Neural progenitor cell (in vitro differentiated cells): ENCODE measurements at regions not wholly inside any gene's neighbourhood (a gene's known extent, or its start where the extent isn't known, plus 50 kb on each side); places are given as distances from the start of the nearest gene placed in this dataset.
A peak's percentile ranks its signal among the peaks of the same experiment; 100 is the strongest.

ENCODE experiments used
- DNase-seq: peaks from one replicate; pipeline ENCODE4 v3.0.0-alpha.2; 2016; ENCODE audit warnings: low spot score
- H2AFZ ChIP-seq: fragments of 200-600 bp; sonication (generic); replicated peaks from 2 replicates; pipeline ENCODE4 v1.6.1; 2016; ENCODE audit warnings: antibody characterized with exemption
- H3F3A ChIP-seq: fragments of 200-600 bp; sonication (generic); 2 replicates; pipeline ENCODE4 v1.6.1; 2016; ENCODE audit warnings: antibody characterized with exemption, low read depth
- H3K27ac ChIP-seq: fragments of 200-600 bp; sonication (generic); 2 replicates; pipeline ENCODE4 v1.5.1; 2016; ENCODE audit warnings: mild to moderate bottlenecking
- H3K27me3 ChIP-seq: fragments of 200-600 bp; sonication (generic); 2 replicates; pipeline ENCODE4 v1.6.1; 2016; ENCODE audit warnings: mild to moderate bottlenecking, moderate library complexity
- H3K36me3 ChIP-seq: fragments of 200-600 bp; sonication (generic); 2 replicates; pipeline ENCODE4 v1.5.1; 2016
- H3K4me1 ChIP-seq: fragments of 200-600 bp; sonication (generic); 2 replicates; pipeline ENCODE4 v1.6.1; 2016; ENCODE audit warnings: mixed run types
- H3K4me2 ChIP-seq: fragments of 200-600 bp; sonication (generic); 2 replicates; pipeline ENCODE4 v1.6.1; 2016
- H3K4me3 ChIP-seq: fragments of 200-600 bp; sonication (generic); 2 replicates; pipeline ENCODE4 v1.5.1; 2016
- H3K79me2 ChIP-seq: fragments of 200-600 bp; sonication (generic); 2 replicates; pipeline ENCODE4 v1.6.1; 2016; ENCODE audit warnings: low read depth
- H3K9ac ChIP-seq: fragments of 200-600 bp; sonication (generic); 2 replicates; pipeline ENCODE4 v1.6.1; 2016
- H3K9me3 ChIP-seq: fragments of 200-600 bp; sonication (generic); 2 replicates; pipeline ENCODE4 v1.5.1; 2016; ENCODE audit warnings: low read depth
- H4K20me1 ChIP-seq: fragments of 200-600 bp; sonication (generic); 2 replicates; pipeline ENCODE4 v1.6.1; 2016; ENCODE audit warnings: low read depth
- H3K27ac Mint-ChIP-seq: 3 replicates; pipeline ENCODE4 v1.8.0; 2021; ENCODE audit warnings: mixed read lengths
- H3K27me3 Mint-ChIP-seq: 2 replicates; pipeline ENCODE4 v1.8.0; 2022; ENCODE audit warnings: low read depth, mild to moderate bottlenecking, inconsistent platforms, moderate library complexity, mixed read lengths; ENCODE audit not compliant: insufficient read depth
- H3K36me3 Mint-ChIP-seq: 3 replicates; pipeline ENCODE4 v1.8.0; 2021; ENCODE audit warnings: mixed read lengths
- H3K4me1 Mint-ChIP-seq: 3 replicates; pipeline ENCODE4 v1.8.0; 2021; ENCODE audit warnings: mixed read lengths
- H3K4me3 Mint-ChIP-seq: 3 replicates; pipeline ENCODE4 v1.8.0; 2021; ENCODE audit warnings: mild to moderate bottlenecking, moderate library complexity, mixed read lengths
- H3K9me3 Mint-ChIP-seq: 3 replicates; pipeline ENCODE4 v1.8.0; 2020; ENCODE audit warnings: mixed read lengths
- EZH2 ChIP-seq: fragments of 200-600 bp; sonication (generic); IDR thresholded peaks from 2 replicates; pipeline ENCODE4 v1.6.1; 2017; ENCODE audit warnings: antibody characterized with exemption, mild to moderate bottlenecking, moderate library complexity
- EZH2phosphoT487 ChIP-seq: fragments of 200-600 bp; sonication (generic); IDR thresholded peaks from 2 replicates; pipeline ENCODE4 v1.6.1; 2017; ENCODE audit warnings: antibody characterized with exemption
- TF ChIP-seq, protein P1 (sequence below): fragments of 200-600 bp; sonication (generic); IDR thresholded peaks from 2 replicates; pipeline ENCODE4 v1.5.1; 2017; ENCODE audit warnings: antibody characterized with exemption, mild to moderate bottlenecking

DNA sequence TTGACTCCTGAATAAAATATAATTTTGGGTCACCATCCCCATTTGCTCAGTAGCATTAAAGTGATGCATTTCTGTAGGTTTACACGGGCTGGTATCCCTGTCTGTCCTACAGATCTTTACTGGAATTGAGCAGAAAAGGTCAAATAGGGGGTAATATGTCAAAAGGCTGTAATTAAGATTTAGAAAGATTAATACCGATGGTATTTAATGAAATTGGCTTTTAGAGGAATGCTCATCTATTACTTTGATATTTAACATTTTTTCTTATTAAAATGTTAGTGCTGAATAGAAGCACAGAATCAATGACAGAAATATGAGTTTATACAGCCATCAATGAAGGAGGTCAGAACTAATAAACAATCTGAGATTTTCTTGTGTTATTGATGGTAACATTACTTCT is 1762.2 kb upstream of the WWC1 start:
- Histone ChIP-seq H4K20me1 (no peaks in the 10 kb centered on the region), H3K27ac (no peak overlapping the region), H3K4me1 (peaks cover 2% of the 10 kb centered on the region), H3K79me2 (no peaks in the 10 kb centered on the region), H3K9ac (no peak overlapping the region), H3K4me3 (no peak overlapping the region), H2AFZ (peak overlapping the region; percentile 55), H3F3A (no peaks in the 10 kb centered on the region), H3K4me2 (no peak overlapping the region), H3K27me3 (no peaks in the 10 kb centered on the region), H3K36me3 (no peaks in the 10 kb centered on the region), H3K9me3 (no peaks in the 10 kb centered on the region)
- no peak overlapping the region for H3K4me3 Mint-ChIP-seq
- peaks cover 6% of the 10 kb centered on the region for H3K4me1 Mint-ChIP-seq
- no peak for DNase-seq
- H3K36me3 Mint-ChIP-seq = no peaks in the 10 kb centered on the region
- no peak overlapping the region for H3K27ac Mint-ChIP-seq
- H3K27me3 Mint-ChIP-seq = no peaks in the 10 kb centered on the region
- TF ChIP-seq EZH2phosphoT487 (no peak), EZH2 (no peak)
- TF ChIP-seq, protein P1, sequence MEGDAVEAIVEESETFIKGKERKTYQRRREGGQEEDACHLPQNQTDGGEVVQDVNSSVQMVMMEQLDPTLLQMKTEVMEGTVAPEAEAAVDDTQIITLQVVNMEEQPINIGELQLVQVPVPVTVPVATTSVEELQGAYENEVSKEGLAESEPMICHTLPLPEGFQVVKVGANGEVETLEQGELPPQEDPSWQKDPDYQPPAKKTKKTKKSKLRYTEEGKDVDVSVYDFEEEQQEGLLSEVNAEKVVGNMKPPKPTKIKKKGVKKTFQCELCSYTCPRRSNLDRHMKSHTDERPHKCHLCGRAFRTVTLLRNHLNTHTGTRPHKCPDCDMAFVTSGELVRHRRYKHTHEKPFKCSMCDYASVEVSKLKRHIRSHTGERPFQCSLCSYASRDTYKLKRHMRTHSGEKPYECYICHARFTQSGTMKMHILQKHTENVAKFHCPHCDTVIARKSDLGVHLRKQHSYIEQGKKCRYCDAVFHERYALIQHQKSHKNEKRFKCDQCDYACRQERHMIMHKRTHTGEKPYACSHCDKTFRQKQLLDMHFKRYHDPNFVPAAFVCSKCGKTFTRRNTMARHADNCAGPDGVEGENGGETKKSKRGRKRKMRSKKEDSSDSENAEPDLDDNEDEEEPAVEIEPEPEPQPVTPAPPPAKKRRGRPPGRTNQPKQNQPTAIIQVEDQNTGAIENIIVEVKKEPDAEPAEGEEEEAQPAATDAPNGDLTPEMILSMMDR = no peak
- H3K9me3 Mint-ChIP-seq = peaks cover 2% of the 10 kb centered on the region

DNA sequence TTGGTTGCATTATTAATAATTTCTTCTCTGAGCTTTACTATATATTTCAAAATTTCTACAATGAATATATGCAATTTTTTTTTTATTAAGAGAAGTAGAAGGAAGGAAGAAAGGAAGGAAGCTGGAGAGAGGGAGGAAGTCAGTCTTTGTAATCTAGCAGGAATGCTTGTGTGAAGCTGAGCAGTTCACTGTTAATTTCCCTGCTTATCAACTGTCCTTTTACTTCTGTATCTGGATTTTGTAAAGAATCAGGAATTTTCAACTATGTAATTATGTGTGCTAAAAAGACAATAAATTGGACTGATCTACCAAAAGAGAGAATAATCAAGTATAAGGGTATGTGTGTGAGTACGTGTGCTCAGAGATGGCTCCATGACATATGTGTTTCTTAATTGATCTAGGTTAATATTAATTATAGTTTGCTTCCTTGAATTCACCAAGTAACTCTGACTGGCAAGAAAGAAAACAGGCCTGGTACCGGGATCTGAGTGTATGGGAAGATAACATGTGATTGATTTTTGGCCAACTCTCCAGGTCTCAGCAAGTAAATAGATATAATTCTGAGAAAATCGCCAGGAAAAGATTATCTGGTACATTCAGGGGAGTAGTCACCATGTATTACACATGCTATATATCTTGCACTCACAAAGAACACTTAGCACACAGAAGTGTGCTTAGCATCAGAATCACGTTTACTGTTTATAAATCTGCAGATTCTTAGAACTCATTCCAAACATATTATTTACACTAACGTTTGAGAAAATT is 1758.8 kb upstream of the WWC1 start:
- H3F3A ChIP-seq = no peaks in the 10 kb centered on the region
- H3K36me3 ChIP-seq = no peaks in the 10 kb centered on the region
- peaks cover 2% of the 10 kb centered on the region for H3K9me3 Mint-ChIP-seq
- no peaks in the 10 kb centered on the region for H3K9me3 ChIP-seq
- no peak overlapping the region for H3K4me3 ChIP-seq
- no peak for DNase-seq
- peaks cover 2% of the 10 kb centered on the region for H3K4me1 ChIP-seq
- H3K27me3 Mint-ChIP-seq = no peaks in the 10 kb centered on the region
- H3K4me2 ChIP-seq = no peak overlapping the region
- peaks cover 3% of the 10 kb centered on the region for H3K4me1 Mint-ChIP-seq
- no peak overlapping the region for H3K9ac ChIP-seq
- no peaks in the 10 kb centered on the region for H4K20me1 ChIP-seq
- H3K27ac ChIP-seq = no peak overlapping the region
- H3K27me3 ChIP-seq = no peaks in the 10 kb centered on the region
- no peak overlapping the region for H3K27ac Mint-ChIP-seq
- H3K79me2 ChIP-seq = no peaks in the 10 kb centered on the region
- no peak overlapping the region for H2AFZ ChIP-seq
- H3K36me3 Mint-ChIP-seq = no peaks in the 10 kb centered on the region
- H3K4me3 Mint-ChIP-seq = no peak overlapping the region
- TF ChIP-seq EZH2 = no peak
- TF ChIP-seq, protein P1 = no peak

DNA sequence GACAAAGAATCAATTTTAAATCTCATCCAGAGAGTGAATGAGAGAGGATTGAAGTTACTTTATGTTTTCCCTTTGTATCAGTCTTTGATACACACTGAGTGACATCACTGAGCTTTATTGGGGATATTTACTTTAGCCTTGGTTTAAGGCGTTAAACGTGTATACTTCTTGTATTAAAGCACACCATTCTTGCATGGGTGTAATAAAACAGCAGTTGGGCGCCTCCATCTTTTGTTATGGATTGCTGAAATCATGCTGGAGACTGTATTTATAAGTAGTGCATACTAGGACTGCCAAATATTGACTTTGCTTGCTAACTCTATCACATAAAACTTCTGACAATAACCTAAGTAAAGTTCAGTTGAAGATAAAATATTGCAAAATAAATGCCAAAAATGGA is 1755.8 kb upstream of the WWC1 start:
- Mint-ChIP-seq H3K9me3 (peaks cover 4% of the 10 kb centered on the region), H3K27me3 (no peaks in the 10 kb centered on the region), H3K36me3 (no peaks in the 10 kb centered on the region), H3K4me3 (no peak overlapping the region), H3K27ac (no peak overlapping the region), H3K4me1 (no peaks in the 10 kb centered on the region)
- no peak overlapping the region for H3K27ac ChIP-seq
- H3K79me2 ChIP-seq = no peaks in the 10 kb centered on the region
- no peak for DNase-seq
- peaks cover 14% of the 10 kb centered on the region for H3K4me1 ChIP-seq
- no peak overlapping the region for H3K4me2 ChIP-seq
- no peaks in the 10 kb centered on the region for H4K20me1 ChIP-seq
- no peaks in the 10 kb centered on the region for H3K36me3 ChIP-seq
- no peaks in the 10 kb centered on the region for H3K27me3 ChIP-seq
- no peaks in the 10 kb centered on the region for H3K9me3 ChIP-seq
- no peak for TF ChIP-seq EZH2phosphoT487
- TF ChIP-seq EZH2 = no peak
- TF ChIP-seq, protein P1 = no peak
- H3K9ac ChIP-seq = no peak overlapping the region
- H2AFZ ChIP-seq = no peak overlapping the region
- peaks cover 16% of the 10 kb centered on the region for H3F3A ChIP-seq
- H3K4me3 ChIP-seq = no peak overlapping the region
